ENCODE measurements at regions not wholly inside any gene's neighbourhood (a gene's known extent, or its start where the extent isn't known, plus 50 kb on each side); places are given as distances from the start of the nearest gene placed in this dataset.
A peak's percentile ranks its signal among the peaks of the same experiment; 100 is the strongest.

GRCh38 chr7:17075601-17076255 lies 193.9 kb upstream of the AGR3 start (continued):
- TF ChIP-seq PHF20 (CRISPR knock-in tag; IDR thresholded peaks at IDR 0.05) (no peak), ZFYVE20 (CRISPR knock-in tag; IDR thresholded peaks at IDR 0.05; ENCODE audit: borderline replicate concordance, low read depth) (no peak)

- Histone ChIP-seq H3K4me1 (ENCODE audit: insufficient read depth, low read length) (no peaks in the 10 kb centered on the region), H3K4me2 (ENCODE audit: low read depth, low read length) (no peak overlapping the region), H3K79me2 (ENCODE audit: insufficient read depth, low read length) (no peaks in the 10 kb centered on the region), H3K36me3 (replicated peaks in 1 of 2; ENCODE audit: control insufficient read depth in 1 of 2, insufficient read depth in 2 of 2, low read length in 2 of 2) (no peaks in the 10 kb centered on the region), H3K9ac (ENCODE audit: insufficient read depth, low read depth, low read length) (no peak overlapping the region), H4K20me1 (ENCODE audit: insufficient read depth, low read length) (no peaks in the 10 kb centered on the region), H3K4me3 (replicated peaks in 1 of 3; ENCODE audit: insufficient read depth in 1 of 3, low read depth in 2 of 3, low read length in 3 of 3) (no peak overlapping the region), H3K9me3 (ENCODE audit: low read length) (peaks cover 4% of the 10 kb centered on the region; the same call in 1 of the 2 replicates), H3K27ac (ENCODE audit: extremely low read length, insufficient read depth, low read length) (no peak overlapping the region), H3K27me3 (ENCODE audit: control insufficient read depth in 1 of 2, insufficient read depth in 2 of 2, low read length in 2 of 2) (no peaks in the 10 kb centered on the region), H2AFZ (ENCODE audit: low read length) (no peak overlapping the region)
- FAIRE-seq (peak; percentile 36), DNase-seq (ENCODE audit: low spot score) (no peak), ATAC-seq (no peak)
- no peak for TF ChIP-seq MAFG (CRISPR knock-in tag; IDR thresholded peaks at IDR 0.05)
- TF ChIP-seq LBX2 (CRISPR knock-in tag; IDR thresholded peaks at IDR 0.05; ENCODE audit: borderline replicate concordance), result no peak
- no peak for TF ChIP-seq PLSCR1 (CRISPR knock-in tag; IDR thresholded peaks at IDR 0.05; ENCODE audit: borderline replicate concordance)
- peak; percentile 45 for TF ChIP-seq ATF7 (IDR thresholded peaks at IDR 0.05)
- no peak for TF ChIP-seq ATF7 (CRISPR knock-in tag; IDR thresholded peaks at IDR 0.05)
- TF ChIP-seq THAP11 (CRISPR knock-in tag; IDR thresholded peaks at IDR 0.05), result no peak
- ChIA-PET CTCF (ENCODE audit: low intra/inter-chr PET ratio, low total read pairs) (no interaction called here), POLR2A (no interaction called here)
- intact Hi-C loops (cut with micrococcal nuclease; ENCODE audit: unreplicated experiment), result no loop called here
- in situ Hi-C loops (cut with HindIII; ENCODE audit: extremely low pct_ligation_motif_present, low pct_unique_long_range_greater_than_20kb), result no loop called here
- BruUV-seq (replicated peaks), result no TSS peak
- WGBS (ENCODE audit: low lambda C conversion rate), result 94% methylated on average over 6 of the region's 6 CpGs
Observed at GRCh38 chr7:17078298-17078697, 196.5 kb upstream of the AGR3 start.

All from HepG2 (cell line).